ENCODE measurements at regions not wholly inside any gene's neighbourhood (a gene's known extent, or its start where the extent isn't known, plus 50 kb on each side); places are given as distances from the start of the nearest gene placed in this dataset.

GRCh38 chr5:8079056-8079455, 210.1 kb downstream of the MTRR start:
- H3K36me3 Mint-ChIP-seq = no peaks in the 10 kb centered on the region
- H3K9me3 Mint-ChIP-seq = peaks cover 3 to 7% of the 10 kb centered on the region in 2 donors
- no peaks in the 10 kb centered on the region for H3K4me1 Mint-ChIP-seq

GRCh38 chr5:8081179-8081578, 212.2 kb downstream of the MTRR start:
- H3K36me3 Mint-ChIP-seq = no peaks in the 10 kb centered on the region
- intact Hi-C loops (cut with micrococcal nuclease) = no loop called here
- 71% methylated on average over 4 of the region's 5 CpGs for WGBS (ENCODE audit: insufficient coverage)
- Histone ChIP-seq H3K36me3 (ENCODE audit: control insufficient read depth, insufficient read depth, low read length) (no peaks in the 10 kb centered on the region), H3K9me3 (ENCODE audit: control insufficient read depth, insufficient read depth, low read length) (no peaks in the 10 kb centered on the region), H3K4me3 (ENCODE audit: low read length) (no peak overlapping the region), H3K27me3 (ENCODE audit: control insufficient read depth, insufficient read depth, low read length) (no peaks in the 10 kb centered on the region), H3K4me1 (ENCODE audit: control insufficient read depth, insufficient read depth, low read length) (no peaks in the 10 kb centered on the region), H3K27ac (ENCODE audit: low read length) (no peak overlapping the region)
- H3K4me3 Mint-ChIP-seq = no peak overlapping the region
- no peak overlapping the region for H3K27ac Mint-ChIP-seq
- ATAC-seq = no peak
- H3K9me3 Mint-ChIP-seq = peaks cover 3 to 7% of the 10 kb centered on the region in 2 donors
- H3K27me3 Mint-ChIP-seq (ENCODE audit: low read depth in 2 of 2) = no peaks in the 10 kb centered on the region
- DNase-seq = no peak
- TF ChIP-seq CTCF (IDR thresholded peaks at IDR 0.05) = no peak
- H3K4me1 Mint-ChIP-seq = no peaks in the 10 kb centered on the region

More at GRCh38 chr5:8079056-8079455, 210.1 kb downstream of the MTRR start:
- Histone ChIP-seq H3K9me3 (ENCODE audit: control insufficient read depth, insufficient read depth, low read length) (no peaks in the 10 kb centered on the region), H3K27me3 (ENCODE audit: control insufficient read depth, insufficient read depth, low read length) (no peaks in the 10 kb centered on the region), H3K4me1 (ENCODE audit: control insufficient read depth, insufficient read depth, low read length) (no peaks in the 10 kb centered on the region), H3K27ac (ENCODE audit: low read length) (no peak overlapping the region), H3K4me3 (ENCODE audit: low read length) (no peak overlapping the region), H3K36me3 (ENCODE audit: control insufficient read depth, insufficient read depth, low read length) (no peaks in the 10 kb centered on the region)
- WGBS (ENCODE audit: insufficient coverage) = 93% methylated on average over 3 of the region's 4 CpGs
- intact Hi-C loops (cut with micrococcal nuclease) = no loop called here
- DNase-seq (no peak), ATAC-seq (no peak)
- no peak for TF ChIP-seq CTCF (IDR thresholded peaks at IDR 0.05)
- H3K27me3 Mint-ChIP-seq (ENCODE audit: low read depth in 2 of 2) = no peaks in the 10 kb centered on the region
- H3K27ac Mint-ChIP-seq = no peak overlapping the region
- H3K4me3 Mint-ChIP-seq = no peak overlapping the region

GRCh38 chr5:8093669-8094068, 224.7 kb downstream of the MTRR start:
- ATAC-seq = no peak
- Histone ChIP-seq H3K27me3 (ENCODE audit: control insufficient read depth, insufficient read depth, low read length) (no peaks in the 10 kb centered on the region), H3K9me3 (ENCODE audit: control insufficient read depth, insufficient read depth, low read length) (no peaks in the 10 kb centered on the region), H3K4me3 (ENCODE audit: low read length) (no peak overlapping the region), H3K4me1 (ENCODE audit: control insufficient read depth, insufficient read depth, low read length) (no peaks in the 10 kb centered on the region), H3K27ac (ENCODE audit: low read length) (no peak overlapping the region), H3K36me3 (ENCODE audit: control insufficient read depth, insufficient read depth, low read length) (no peaks in the 10 kb centered on the region)
- intact Hi-C loops (cut with micrococcal nuclease) = no loop called here
- no peak overlapping the region for H3K4me3 Mint-ChIP-seq
- DNase-seq = no peak
- no peak overlapping the region for H3K27ac Mint-ChIP-seq
- no peaks in the 10 kb centered on the region for H3K27me3 Mint-ChIP-seq (ENCODE audit: low read depth in 2 of 2)
- no peak for TF ChIP-seq CTCF (IDR thresholded peaks at IDR 0.05)
- peaks cover 19 to 26% of the 10 kb centered on the region in 2 donors for H3K9me3 Mint-ChIP-seq
- WGBS (ENCODE audit: insufficient coverage) = 98% methylated on average over 2 of the region's 2 CpGs
- no peaks in the 10 kb centered on the region for H3K4me1 Mint-ChIP-seq
- peaks cover 18% of the 10 kb centered on the region for H3K36me3 Mint-ChIP-seq

DNA sequence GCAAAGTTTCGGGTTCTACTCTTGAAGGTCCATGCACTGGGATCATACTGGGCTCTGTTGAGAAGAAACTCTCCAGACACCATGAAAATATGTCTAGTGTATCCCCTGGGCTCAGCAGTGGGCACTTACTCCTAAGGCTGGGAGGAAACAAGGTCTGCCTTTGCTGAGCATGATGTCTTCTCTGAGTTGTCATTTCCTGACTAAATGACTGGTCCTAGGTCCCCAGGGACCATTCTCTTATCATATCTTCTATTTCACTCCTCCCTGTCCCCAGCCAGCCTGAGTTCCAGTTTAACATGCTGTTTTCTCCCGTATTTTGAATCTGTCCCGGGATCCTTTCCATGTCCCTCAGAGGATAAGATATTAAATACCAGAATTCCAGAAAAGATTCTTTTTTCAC, 225.4 kb downstream of the MTRR start:
- Mint-ChIP-seq H3K4me3 (no peak overlapping the region), H3K9me3 (peaks cover 19 to 25% of the 10 kb centered on the region in 2 donors), H3K36me3 (peaks cover 18% of the 10 kb centered on the region), H3K27me3 (ENCODE audit: low read depth in 2 of 2) (no peaks in the 10 kb centered on the region), H3K4me1 (no peaks in the 10 kb centered on the region), H3K27ac (no peak overlapping the region)
- Histone ChIP-seq H3K27me3 (ENCODE audit: control insufficient read depth, insufficient read depth, low read length) (no peaks in the 10 kb centered on the region), H3K4me1 (ENCODE audit: control insufficient read depth, insufficient read depth, low read length) (no peaks in the 10 kb centered on the region), H3K4me3 (ENCODE audit: low read length) (no peak overlapping the region), H3K27ac (ENCODE audit: low read length) (no peak overlapping the region), H3K9me3 (ENCODE audit: control insufficient read depth, insufficient read depth, low read length) (no peaks in the 10 kb centered on the region), H3K36me3 (ENCODE audit: control insufficient read depth, insufficient read depth, low read length) (no peaks in the 10 kb centered on the region)
- no peak for ATAC-seq
- intact Hi-C loops (cut with micrococcal nuclease) = no loop called here
- no peak for DNase-seq
- TF ChIP-seq CTCF (IDR thresholded peaks at IDR 0.05) = no peak
- 79% methylated on average over 3 of the region's 3 CpGs for WGBS (ENCODE audit: insufficient coverage)

Data from natural killer cell (primary cell).